ENCODE measurements at regions not wholly inside any gene's neighbourhood (a gene's known extent, or its start where the extent isn't known, plus 50 kb on each side); places are given as distances from the start of the nearest gene placed in this dataset.

- TF ChIP-seq, protein P1, sequence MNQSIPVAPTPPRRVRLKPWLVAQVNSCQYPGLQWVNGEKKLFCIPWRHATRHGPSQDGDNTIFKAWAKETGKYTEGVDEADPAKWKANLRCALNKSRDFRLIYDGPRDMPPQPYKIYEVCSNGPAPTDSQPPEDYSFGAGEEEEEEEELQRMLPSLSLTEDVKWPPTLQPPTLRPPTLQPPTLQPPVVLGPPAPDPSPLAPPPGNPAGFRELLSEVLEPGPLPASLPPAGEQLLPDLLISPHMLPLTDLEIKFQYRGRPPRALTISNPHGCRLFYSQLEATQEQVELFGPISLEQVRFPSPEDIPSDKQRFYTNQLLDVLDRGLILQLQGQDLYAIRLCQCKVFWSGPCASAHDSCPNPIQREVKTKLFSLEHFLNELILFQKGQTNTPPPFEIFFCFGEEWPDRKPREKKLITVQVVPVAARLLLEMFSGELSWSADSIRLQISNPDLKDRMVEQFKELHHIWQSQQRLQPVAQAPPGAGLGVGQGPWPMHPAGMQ (IDR thresholded peaks at IDR 0.05; ENCODE audit: borderline replicate concordance): no peak
Observed at GRCh38 chr9:2453106-2453505, 168.5 kb upstream of the VLDLR start (continued).

DNA sequence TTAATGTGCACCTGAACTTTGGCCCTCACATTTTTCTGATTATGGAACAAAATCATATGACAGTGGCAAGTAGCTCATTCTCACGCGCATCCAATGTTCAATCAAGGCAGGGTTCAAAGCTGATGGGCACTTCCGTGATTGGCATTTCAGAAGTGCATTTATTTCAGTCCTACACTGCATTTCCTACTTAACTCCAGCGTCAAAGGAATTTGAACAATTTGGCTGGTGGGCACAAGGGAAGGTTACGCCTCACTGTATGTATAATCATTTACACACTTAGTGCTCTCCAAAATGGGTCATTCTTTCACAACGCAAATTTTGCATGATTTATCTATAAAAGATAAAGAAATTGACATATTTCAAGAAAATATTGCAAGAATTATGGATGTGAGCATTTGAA lies 167.9 kb upstream of the VLDLR start:
- WGBS (ENCODE audit: insufficient coverage, insufficient replicate concordance, low lambda C conversion rate, missing lambda C conversion rate): 49% methylated on average over 6 of the region's 6 CpGs
- Histone ChIP-seq H3K4me3 (no peak overlapping the region), H3K36me3 (ENCODE audit: control insufficient read depth in 2 of 2, insufficient read depth in 2 of 2, low read length in 1 of 2) (no peaks in the 10 kb centered on the region), H3K9ac (ENCODE audit: control insufficient read depth, insufficient read depth, low read length) (no peak overlapping the region), H3K27ac (ENCODE audit: control insufficient read depth, insufficient read depth) (no peak overlapping the region), H3K4me2 (ENCODE audit: control insufficient read depth, insufficient read depth) (no peak overlapping the region), H2AFZ (ENCODE audit: control insufficient read depth, low read depth, low read length) (no peak overlapping the region), H3K79me2 (ENCODE audit: control insufficient read depth, insufficient read depth, low read length) (no peaks in the 10 kb centered on the region), H3K4me1 (ENCODE audit: control insufficient read depth, insufficient read depth, low read length) (no peaks in the 10 kb centered on the region), H3K9me3 (replicated peaks; ENCODE audit: control insufficient read depth, insufficient read depth, low read length) (no peaks in the 10 kb centered on the region), H3K27me3 (replicated peaks in 1 of 2; ENCODE audit: control insufficient read depth in 2 of 2, insufficient read depth in 2 of 2, low read length in 1 of 2) (no peaks in the 10 kb centered on the region), H4K20me1 (ENCODE audit: control insufficient read depth, insufficient read depth) (no peaks in the 10 kb centered on the region)
- no peak for FAIRE-seq
- POLR2A ChIA-PET: no interaction called here
- BruUV-seq (replicated peaks): no TSS peak
- no peak for DNase-seq (ENCODE audit: low read depth, low spot score)
- in situ Hi-C loops (cut with MboI): no loop called here
- TF ChIP-seq POLR2A (IDR thresholded peaks at IDR 0.05; ENCODE audit: low read depth, low read length) (no peak), EED (IDR thresholded peaks at IDR 0.05; ENCODE audit: low read depth) (no peak), ZBED1 (IDR thresholded peaks at IDR 0.05; ENCODE audit: borderline replicate concordance) (no peak), BACH1 (IDR thresholded peaks at IDR 0.05; ENCODE audit: borderline replicate concordance) (no peak), SIX5 (IDR thresholded peaks at IDR 0.05; ENCODE audit: low read depth, low read length, severe bottlenecking) (no peak)
- TF ChIP-seq, protein P1 (IDR thresholded peaks at IDR 0.05; ENCODE audit: borderline replicate concordance): no peak
- CTCF ChIA-PET: interaction anchor here (1.3 kb wide), 1 partner anchor 12 kb away, joined by 6 read pairs; no protein-coding TSS in a partner anchor
- SMC1A ChIA-PET (ENCODE audit: uncharacterized antibody, unreplicated experiment): interaction anchor here (0.8 kb wide), 1 partner anchor 12 kb away, joined by 4 read pairs; no protein-coding TSS in a partner anchor
- no peak for ATAC-seq
- intact Hi-C loops (cut with micrococcal nuclease; ENCODE audit: unreplicated experiment): no loop called here
- RAD21 ChIA-PET (ENCODE audit: unreplicated experiment): interaction anchor here (1.2 kb wide), 1 partner anchor 13 kb away, joined by 4 read pairs; no protein-coding TSS in a partner anchor
